Posterior vena cava (tissue), 2 donors: ENCODE measurements at regions not wholly inside any gene's neighbourhood (a gene's known extent, or its start where the extent isn't known, plus 50 kb on each side); places are given as distances from the start of the nearest gene placed in this dataset.
"Not testable (repeated sequence)": the region's sequence is repeated elsewhere in the genome, so short reads cannot be mapped to it uniquely, and the experiment has no call there.

Source experiments
- DNase-seq: peaks from one replicate; pipeline ENCODE4 v3.0.0-alpha.2; 2020; ENCODE audit warnings: low spot score
- intact Hi-C, 2 donors: fragments of 100-400 bp; cut with DNase I; formaldehyde crosslinking; loops; one replicate each; pipeline versions ENCODE4 v1.14.1 to v1.14.2; 2022 to 2023
- donor health status: DM: yes; HTN: yes; CAD: no.
- donor health status: DM: yes; HTN: yes; CAD: no.

- intact Hi-C loops, result not testable (repeated sequence)
- peak; percentile 46 for DNase-seq
Observed at GRCh38 chr16:88145376-88145775, 194.1 kb downstream of the BANP start.

GRCh38 chr16:88145824-88146405, 194.7 kb downstream of the BANP start:
- intact Hi-C loops, result not testable (repeated sequence)

GRCh38 chr16:88148078-88148477, 196.8 kb downstream of the BANP start:
- peak; percentile 72 for DNase-seq
- intact Hi-C loops, result not testable (repeated sequence)

More at GRCh38 chr16:88145824-88146405, 194.7 kb downstream of the BANP start:
- peak; percentile 70 for DNase-seq

GRCh38 chr16:88148682-88149081, 197.4 kb downstream of the BANP start:
- intact Hi-C loops, result not testable (repeated sequence)
- DNase-seq, result peak; percentile 74

GRCh38 chr16:88149158-88149603, 197.9 kb downstream of the BANP start:
- intact Hi-C loops, result not testable (repeated sequence)
- DNase-seq, result peak; percentile 72

GRCh38 chr16:88149663-88150062, 198.4 kb downstream of the BANP start:
- peak; percentile 18 for DNase-seq
- intact Hi-C loops, result not testable (repeated sequence)

GRCh38 chr16:88150456-88151128, 199.4 kb downstream of the BANP start:
- peak; percentile 52 for DNase-seq
- intact Hi-C loops, result not testable (repeated sequence)

- peak; percentile 89 for DNase-seq
- intact Hi-C loops, result not testable (repeated sequence)
Observed at GRCh38 chr16:88151129-88151499, 199.9 kb downstream of the BANP start.

GRCh38 chr16:88151859-88152843, 200.9 kb downstream of the BANP start:
- intact Hi-C loops, result not testable (repeated sequence)
- DNase-seq, result peak; percentile 64

GRCh38 chr16:88152879-88153278, 201.6 kb downstream of the BANP start:
- intact Hi-C loops, result not testable (repeated sequence)
- peak; percentile 67 for DNase-seq

- intact Hi-C loops, result not testable (repeated sequence)
- peak; percentile 76 for DNase-seq
Observed at GRCh38 chr16:88153516-88153915, 202.3 kb downstream of the BANP start.

GRCh38 chr16:88154886-88155285, 203.7 kb downstream of the BANP start:
- peak; percentile 68 for DNase-seq
- intact Hi-C loops, result not testable (repeated sequence)

- peak; percentile 19 for DNase-seq
Observed at GRCh38 chr16:88155681-88156080, 204.4 kb downstream of the BANP start.

GRCh38 chr16:88156640-88157283, 205.5 kb downstream of the BANP start:
- intact Hi-C loops, result not testable (repeated sequence)
- DNase-seq, result peak; percentile 38

More at GRCh38 chr16:88155681-88156080, 204.4 kb downstream of the BANP start:
- intact Hi-C loops, result not testable (repeated sequence)

GRCh38 chr16:88157686-88158085, 206.5 kb downstream of the BANP start:
- DNase-seq, result peak; percentile 20
- intact Hi-C loops, result not testable (repeated sequence)

GRCh38 chr16:88158256-88159045, 207.2 kb downstream of the BANP start:
- intact Hi-C loops, result not testable (repeated sequence)
- DNase-seq, result peak; percentile 65

GRCh38 chr16:88159046-88159896, 208.0 kb downstream of the BANP start:
- DNase-seq, result peak; percentile 67
- intact Hi-C loops, result not testable (repeated sequence)
